HCT116 (cell line): ENCODE measurements at regions not wholly inside any gene's neighbourhood (a gene's known extent, or its start where the extent isn't known, plus 50 kb on each side); places are given as distances from the start of the nearest gene placed in this dataset.

Experiments
- ATAC-seq: fragments of 200-7000 bp; cut with Tn5 transposase; 2 replicates; pipeline ENCODE4 v1.9.1; 2020; ENCODE audit warnings: mild to moderate bottlenecking, moderate library complexity
- BruUV-seq: library from RNA; stranded (reverse); fragments of 400-500 nt; replicated peaks from 2 replicates; lab custom pipeline; 2021; lab: Mats Ljungman, UMichigan
- CTCF ChIA-PET: fragments of 300-600 bp; sonication (Branson Sonifier 250); formaldehyde crosslinking; loops from one replicate; lab custom pipeline; 2021; ENCODE audit warnings: antibody characterized with exemption; lab: Charles Lee
- POLR2A ChIA-PET: fragments of 300-600, 350-600 bp; sonication (Branson Sonifier 250); formaldehyde crosslinking; loops from one replicate; lab custom pipeline; 2021; ENCODE audit warnings: antibody characterized with exemption; lab: Charles Lee
- RAD21 ChIA-PET, 2 experiments: fragments of 300-600 bp; sonication (Branson Sonifier 250); formaldehyde crosslinking; loops; one replicate each; lab custom pipeline; 2023; ENCODE audit warnings: low total read pairs in 2 of 2; ENCODE audit not compliant: uncharacterized antibody in 2 of 2, unreplicated experiment in 2 of 2, low non-redundant PET in 1 of 2; lab: Charles Lee
- DNase-seq: peaks from one replicate; pipeline ENCODE4 v3.0.0-alpha.2; 2010; ENCODE audit warnings: low read depth, low spot score
- H2AFZ ChIP-seq: fragments of 200-600 bp; shearing (Covaris generic), sonication (generic); 2 replicates; pipeline ENCODE4 v1.6.1; 2017; ENCODE audit warnings: low read depth, mixed run types, mixed read lengths, antibody characterized with exemption, low read length; ENCODE audit not compliant: poor library complexity, severe bottlenecking
- H3K27ac ChIP-seq: 2 replicates; pipeline ENCODE4 v1.5.1; 2012; ENCODE audit warnings: low read depth, low read length
- H3K27me3 ChIP-seq: fragments of 200-600 bp; sonication (generic); 2 replicates; pipeline ENCODE4 v1.6.1; 2016; ENCODE audit warnings: mixed run types, low read length, mixed read lengths; ENCODE audit not compliant: insufficient read depth
- H3K36me3 ChIP-seq, 2 experiments: fragments of 200-500 bp in 1 of 2; fragments of 200-600 bp in 1 of 2; sonication (Bioruptor generic) in 1 of 2; sonication (generic) in 1 of 2; 2 replicates each; pipeline versions ENCODE4 v1.5.1 to v1.6.1; 2014 to 2016; ENCODE audit warnings: low read length in 2 of 2, inconsistent platforms in 1 of 2, mixed read lengths in 1 of 2, mixed run types in 1 of 2; ENCODE audit not compliant: insufficient read depth in 2 of 2, control insufficient read depth in 1 of 2
- H3K4me1 ChIP-seq, 2 experiments: fragments of 200-600 bp in 1 of 2; sonication (generic) in 1 of 2; 2 replicates each; pipeline versions ENCODE4 v1.5.1 to v1.6.1; 2012 to 2017; ENCODE audit warnings: low read length in 2 of 2, inconsistent platforms in 1 of 2, mild to moderate bottlenecking in 1 of 2, mixed read lengths in 1 of 2, mixed run types in 1 of 2, moderate library complexity in 1 of 2; ENCODE audit not compliant: insufficient read depth in 2 of 2, control insufficient read depth in 1 of 2
- H3K4me2 ChIP-seq: fragments of 200-600 bp; sonication (generic); 2 replicates; pipeline ENCODE4 v1.6.1; 2017; ENCODE audit warnings: mixed run types, low read length, mixed read lengths
- H3K4me3 ChIP-seq, 2 experiments: fragments of 200-600 bp in 1 of 2; sonication (generic) in 1 of 2; replicated peaks in 1 of 2; 2 replicates each; pipeline ENCODE4 v1.5.1; 2011 to 2016; ENCODE audit warnings: low read length in 2 of 2, control low read depth in 1 of 2, low read depth in 1 of 2, mild to moderate bottlenecking in 1 of 2, mixed read lengths in 1 of 2, mixed run types in 1 of 2
- H3K79me2 ChIP-seq: fragments of 200-600 bp; sonication (generic); 2 replicates; pipeline ENCODE4 v1.6.1; 2017; ENCODE audit warnings: mild to moderate bottlenecking, mixed run types, low read length, moderate library complexity, mixed read lengths; ENCODE audit not compliant: insufficient read depth
- H3K9ac ChIP-seq: fragments of 200-600 bp; sonication (generic); 2 replicates; pipeline ENCODE4 v1.6.1; 2016; ENCODE audit warnings: low read length, mixed read lengths
- H3K9me2 ChIP-seq: fragments of 200-600 bp; sonication (generic), shearing (Covaris generic); 2 replicates; pipeline ENCODE4 v1.6.1; 2017; ENCODE audit warnings: mixed run types, mild to moderate bottlenecking, moderate library complexity; ENCODE audit not compliant: insufficient read depth
- H3K9me3 ChIP-seq, 2 experiments: fragments of 200-500 bp in 1 of 2; fragments of 200-600 bp in 1 of 2; sonication (Bioruptor generic) in 1 of 2; sonication (generic) in 1 of 2; 2 replicates each; pipeline ENCODE4 v1.6.1; 2014 to 2017; ENCODE audit warnings: low read length in 2 of 2, mixed read lengths in 2 of 2, inconsistent platforms in 1 of 2, low read depth in 1 of 2, mild to moderate bottlenecking in 1 of 2, mixed run types in 1 of 2, moderate library complexity in 1 of 2; ENCODE audit not compliant: control insufficient read depth in 1 of 2, insufficient read depth in 1 of 2
- H4K20me1 ChIP-seq: fragments of 200-600 bp; sonication (generic), shearing (Covaris generic); 2 replicates; pipeline ENCODE4 v1.6.1; 2017; ENCODE audit warnings: mixed run types, mild to moderate bottlenecking, moderate library complexity; ENCODE audit not compliant: insufficient read depth
- CBX3 ChIP-seq: IDR thresholded peaks from 2 replicates; pipeline ENCODE4 v1.6.1; 2012; ENCODE audit warnings: low read depth
- CEBPB ChIP-seq: IDR thresholded peaks from 2 replicates; pipeline ENCODE4 v1.6.1; 2012; ENCODE audit warnings: low read depth
- CTCF ChIP-seq, 3 experiments: fragments of 200-600 bp in 1 of 3; sonication (generic) in 1 of 3; IDR thresholded peaks in 2 of 3; conservative IDR thresholded peaks in 1 of 3; 2 replicates each; pipeline ENCODE4 v1.5.1; 2012 to 2017; ENCODE audit warnings: low read depth in 2 of 3, low read length in 2 of 3, antibody characterized with exemption in 1 of 3, borderline replicate concordance in 1 of 3, control low read depth in 1 of 3, mild to moderate bottlenecking in 1 of 3, mixed read lengths in 1 of 3, mixed run types in 1 of 3, moderate library complexity in 1 of 3; ENCODE audit not compliant: insufficient read depth in 1 of 3
- ELF1 ChIP-seq: IDR thresholded peaks from 2 replicates; pipeline ENCODE4 v1.6.1; 2012; ENCODE audit warnings: low read depth, borderline replicate concordance
- EZH2phosphoT487 ChIP-seq: fragments of 200-600 bp; IDR thresholded peaks from 2 replicates; pipeline ENCODE4 v1.6.1; 2018; ENCODE audit warnings: antibody characterized with exemption, borderline replicate concordance
- FOSL1 ChIP-seq: IDR thresholded peaks from 2 replicates; pipeline ENCODE4 v1.6.1; 2012; ENCODE audit warnings: low read depth
- JUND ChIP-seq: IDR thresholded peaks from 2 replicates; pipeline ENCODE4 v1.6.1; 2012
- POLR2A ChIP-seq: IDR thresholded peaks from 2 replicates; pipeline ENCODE4 v1.7.0; 2011; ENCODE audit warnings: borderline replicate concordance; ENCODE audit not compliant: insufficient read depth, insufficient read length; ENCODE audit errors: extremely low read depth
- POLR2AphosphoS5 ChIP-seq: IDR thresholded peaks from 2 replicates; pipeline ENCODE4 v1.6.1; 2011; ENCODE audit warnings: mild to moderate bottlenecking, low read depth, low read length, moderate library complexity
- RAD21 ChIP-seq: IDR thresholded peaks from 2 replicates; pipeline ENCODE4 v1.6.1; 2012; ENCODE audit warnings: low read depth, mild to moderate bottlenecking
- SIN3A ChIP-seq: IDR thresholded peaks from 2 replicates; pipeline ENCODE4 v1.6.1; 2012; ENCODE audit warnings: low read depth
- TCF7L2 ChIP-seq: IDR thresholded peaks from 2 replicates; pipeline ENCODE4 v1.7.0; 2011; ENCODE audit warnings: borderline replicate concordance, inconsistent platforms; ENCODE audit not compliant: insufficient read depth, insufficient read length; ENCODE audit errors: extremely low read depth
- ZFX ChIP-seq: fragments of 450-650 bp; IDR thresholded peaks from 2 replicates; pipeline ENCODE4 v1.6.1; 2017
- ZNF274 ChIP-seq: fragments of 200-500 bp; sonication (Bioruptor generic); IDR thresholded peaks from 2 replicates; pipeline ENCODE4 v1.6.1; 2014; ENCODE audit warnings: mild to moderate bottlenecking, low read depth, low read length, inconsistent platforms
- intact Hi-C: fragments of 100-400 bp; cut with micrococcal nuclease; formaldehyde crosslinking; loops from 2 replicates; pipeline ENCODE4 v1.10.0; 2022
- TF ChIP-seq, protein P1 (sequence below): IDR thresholded peaks from 2 replicates; pipeline ENCODE4 v1.6.1; 2011; ENCODE audit warnings: mild to moderate bottlenecking, low read length, moderate library complexity; ENCODE audit not compliant: insufficient replicate concordance; ENCODE audit errors: extremely low read depth
- TF ChIP-seq, protein P2 (sequence below): IDR thresholded peaks from 2 replicates; pipeline ENCODE4 v1.6.1; 2012
- TF ChIP-seq, protein P3 (sequence below): IDR thresholded peaks from 2 replicates; pipeline ENCODE4 v1.6.1; 2012

- no peaks in the 10 kb centered on the region for H3K79me2 ChIP-seq
- H3K4me1 ChIP-seq = no peaks in the 10 kb centered on the region
- POLR2A ChIA-PET = no interaction called here
- H3K9me3 ChIP-seq = no peaks in the 10 kb centered on the region
- ATAC-seq (no peak), DNase-seq (no peak)
- no peak overlapping the region for H2AFZ ChIP-seq
- H3K4me3 ChIP-seq = no peak overlapping the region
- H3K9ac ChIP-seq = no peak overlapping the region
- no peak overlapping the region for H3K4me2 ChIP-seq
- H3K27ac ChIP-seq = no peak overlapping the region
- no peaks in the 10 kb centered on the region for H3K9me2 ChIP-seq
- BruUV-seq = no TSS peak
- CTCF ChIA-PET = no interaction called here
- RAD21 ChIA-PET = no interaction called here
- intact Hi-C loops = no loop called here
- H3K27me3 ChIP-seq = no peaks in the 10 kb centered on the region
- TF ChIP-seq EZH2phosphoT487 = no peak
- no peak for TF ChIP-seq TCF7L2
- TF ChIP-seq, protein P1, sequence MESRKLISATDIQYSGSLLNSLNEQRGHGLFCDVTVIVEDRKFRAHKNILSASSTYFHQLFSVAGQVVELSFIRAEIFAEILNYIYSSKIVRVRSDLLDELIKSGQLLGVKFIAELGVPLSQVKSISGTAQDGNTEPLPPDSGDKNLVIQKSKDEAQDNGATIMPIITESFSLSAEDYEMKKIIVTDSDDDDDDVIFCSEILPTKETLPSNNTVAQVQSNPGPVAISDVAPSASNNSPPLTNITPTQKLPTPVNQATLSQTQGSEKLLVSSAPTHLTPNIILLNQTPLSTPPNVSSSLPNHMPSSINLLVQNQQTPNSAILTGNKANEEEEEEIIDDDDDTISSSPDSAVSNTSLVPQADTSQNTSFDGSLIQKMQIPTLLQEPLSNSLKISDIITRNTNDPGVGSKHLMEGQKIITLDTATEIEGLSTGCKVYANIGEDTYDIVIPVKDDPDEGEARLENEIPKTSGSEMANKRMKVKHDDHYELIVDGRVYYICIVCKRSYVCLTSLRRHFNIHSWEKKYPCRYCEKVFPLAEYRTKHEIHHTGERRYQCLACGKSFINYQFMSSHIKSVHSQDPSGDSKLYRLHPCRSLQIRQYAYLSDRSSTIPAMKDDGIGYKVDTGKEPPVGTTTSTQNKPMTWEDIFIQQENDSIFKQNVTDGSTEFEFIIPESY = no peak
- TF ChIP-seq, protein P2, sequence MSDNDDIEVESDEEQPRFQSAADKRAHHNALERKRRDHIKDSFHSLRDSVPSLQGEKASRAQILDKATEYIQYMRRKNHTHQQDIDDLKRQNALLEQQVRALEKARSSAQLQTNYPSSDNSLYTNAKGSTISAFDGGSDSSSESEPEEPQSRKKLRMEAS = no peak
- TF ChIP-seq, protein P3, sequence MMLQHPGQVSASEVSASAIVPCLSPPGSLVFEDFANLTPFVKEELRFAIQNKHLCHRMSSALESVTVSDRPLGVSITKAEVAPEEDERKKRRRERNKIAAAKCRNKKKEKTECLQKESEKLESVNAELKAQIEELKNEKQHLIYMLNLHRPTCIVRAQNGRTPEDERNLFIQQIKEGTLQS = no peak
- TF ChIP-seq CEBPB = no peak
- no peak for TF ChIP-seq ZFX
- TF ChIP-seq JUND = no peak
- TF ChIP-seq POLR2AphosphoS5 = no peak
- TF ChIP-seq FOSL1 = no peak
- TF ChIP-seq POLR2A = no peak
- TF ChIP-seq CBX3 = no peak
- no peak for TF ChIP-seq ZNF274
- TF ChIP-seq SIN3A = no peak
- no peak for TF ChIP-seq RAD21
- no peak for TF ChIP-seq ELF1
- TF ChIP-seq CTCF (IDR thresholded peaks at IDR 0.05 in 2 of 3, conservative IDR thresholded peaks at IDR 0.05 in 1 of 3; ENCODE audit: borderline replicate concordance in 1 of 3, insufficient read depth in 1 of 3, low read depth in 2 of 3, low read length in 2 of 3) = no peak
- H4K20me1 ChIP-seq = no peaks in the 10 kb centered on the region
- H3K36me3 ChIP-seq = no peaks in the 10 kb centered on the region
Observed at GRCh38 chr5:98128846-98129245, 644.6 kb upstream of the RGMB start.
